ENCODE measurements at regions not wholly inside any gene's neighbourhood (a gene's known extent, or its start where the extent isn't known, plus 50 kb on each side); places are given as distances from the start of the nearest gene placed in this dataset.

DNA sequence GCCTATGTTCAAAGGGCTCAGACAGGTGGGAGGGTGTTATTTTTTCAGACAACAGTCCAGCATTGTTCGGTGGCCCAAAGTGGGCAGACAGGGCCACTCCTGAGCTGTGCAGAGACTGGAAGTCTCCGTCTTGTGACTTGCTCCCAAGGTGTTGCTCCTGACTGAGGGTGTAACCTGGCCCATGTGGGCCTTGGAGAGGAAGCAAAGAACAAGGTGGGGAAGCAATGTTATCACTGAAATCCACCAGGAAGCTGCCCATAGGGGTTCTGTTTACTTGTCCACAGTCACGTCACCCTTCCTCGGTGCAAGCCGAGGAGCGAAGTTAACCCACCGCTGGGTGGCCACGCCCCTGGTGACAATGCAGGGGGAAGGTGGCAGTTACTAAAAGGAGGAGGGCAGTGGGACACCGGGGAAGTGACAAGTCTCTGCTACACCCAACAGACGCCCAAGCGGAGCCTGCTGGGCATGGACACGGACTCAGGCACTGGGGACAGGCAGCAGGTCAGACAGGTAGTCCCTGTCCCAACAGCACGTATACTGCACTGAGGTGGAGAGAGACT, 311.6 kb upstream of the MKI67 start:
- Histone ChIP-seq H4K20me1 (ENCODE audit: insufficient read depth) (no peaks in the 10 kb centered on the region), H2AFZ (ENCODE audit: low read depth, low read length, poor library complexity, severe bottlenecking) (no peak overlapping the region), H3K9me3 (ENCODE audit: control insufficient read depth in 1 of 2, insufficient read depth in 1 of 2, low read depth in 1 of 2, low read length in 2 of 2) (no peaks in the 10 kb centered on the region), H3K79me2 (ENCODE audit: insufficient read depth, low read length) (no peaks in the 10 kb centered on the region), H3K27ac (ENCODE audit: low read depth, low read length) (no peak overlapping the region), H3K4me3 (replicated peaks in 1 of 2; ENCODE audit: low read depth in 1 of 2, low read length in 2 of 2) (no peak overlapping the region), H3K4me1 (ENCODE audit: control insufficient read depth in 1 of 2, insufficient read depth in 2 of 2, low read length in 2 of 2) (no peaks in the 10 kb centered on the region), H3K36me3 (ENCODE audit: control insufficient read depth in 1 of 2, insufficient read depth in 2 of 2, low read length in 2 of 2) (no peaks in the 10 kb centered on the region), H3K9ac (ENCODE audit: low read length) (no peak overlapping the region), H3K27me3 (ENCODE audit: insufficient read depth, low read length) (peaks cover 60% of the 10 kb centered on the region), H3K9me2 (ENCODE audit: insufficient read depth) (no peaks in the 10 kb centered on the region), H3K4me2 (ENCODE audit: low read length) (no peak overlapping the region)
- ChIA-PET CTCF (no interaction called here), POLR2A (no interaction called here), RAD21 (ENCODE audit: low non-redundant PET in 1 of 2, low total read pairs in 2 of 2, uncharacterized antibody in 2 of 2, unreplicated experiment in 2 of 2) (no interaction called here)
- TF ChIP-seq ELF1 (IDR thresholded peaks at IDR 0.05; ENCODE audit: borderline replicate concordance, low read depth) (no peak), YY1 (IDR thresholded peaks at IDR 0.05; ENCODE audit: extremely low read depth, insufficient replicate concordance, low read depth, low read length) (no peak), EGR1 (IDR thresholded peaks at IDR 0.05; ENCODE audit: low read depth) (no peak), ZNF274 (IDR thresholded peaks at IDR 0.05; ENCODE audit: low read depth, low read length) (no peak)
- TF ChIP-seq, protein P1, sequence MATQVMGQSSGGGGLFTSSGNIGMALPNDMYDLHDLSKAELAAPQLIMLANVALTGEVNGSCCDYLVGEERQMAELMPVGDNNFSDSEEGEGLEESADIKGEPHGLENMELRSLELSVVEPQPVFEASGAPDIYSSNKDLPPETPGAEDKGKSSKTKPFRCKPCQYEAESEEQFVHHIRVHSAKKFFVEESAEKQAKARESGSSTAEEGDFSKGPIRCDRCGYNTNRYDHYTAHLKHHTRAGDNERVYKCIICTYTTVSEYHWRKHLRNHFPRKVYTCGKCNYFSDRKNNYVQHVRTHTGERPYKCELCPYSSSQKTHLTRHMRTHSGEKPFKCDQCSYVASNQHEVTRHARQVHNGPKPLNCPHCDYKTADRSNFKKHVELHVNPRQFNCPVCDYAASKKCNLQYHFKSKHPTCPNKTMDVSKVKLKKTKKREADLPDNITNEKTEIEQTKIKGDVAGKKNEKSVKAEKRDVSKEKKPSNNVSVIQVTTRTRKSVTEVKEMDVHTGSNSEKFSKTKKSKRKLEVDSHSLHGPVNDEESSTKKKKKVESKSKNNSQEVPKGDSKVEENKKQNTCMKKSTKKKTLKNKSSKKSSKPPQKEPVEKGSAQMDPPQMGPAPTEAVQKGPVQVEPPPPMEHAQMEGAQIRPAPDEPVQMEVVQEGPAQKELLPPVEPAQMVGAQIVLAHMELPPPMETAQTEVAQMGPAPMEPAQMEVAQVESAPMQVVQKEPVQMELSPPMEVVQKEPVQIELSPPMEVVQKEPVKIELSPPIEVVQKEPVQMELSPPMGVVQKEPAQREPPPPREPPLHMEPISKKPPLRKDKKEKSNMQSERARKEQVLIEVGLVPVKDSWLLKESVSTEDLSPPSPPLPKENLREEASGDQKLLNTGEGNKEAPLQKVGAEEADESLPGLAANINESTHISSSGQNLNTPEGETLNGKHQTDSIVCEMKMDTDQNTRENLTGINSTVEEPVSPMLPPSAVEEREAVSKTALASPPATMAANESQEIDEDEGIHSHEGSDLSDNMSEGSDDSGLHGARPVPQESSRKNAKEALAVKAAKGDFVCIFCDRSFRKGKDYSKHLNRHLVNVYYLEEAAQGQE (IDR thresholded peaks at IDR 0.05; ENCODE audit: low read depth): no peak
- intact Hi-C loops (cut with micrococcal nuclease): no loop called here
- DNase-seq (ENCODE audit: low read depth, low spot score) (no peak), ATAC-seq (no peak)
- BruUV-seq (replicated peaks): no TSS peak
